Transverse colon (tissue), 4 donors: ENCODE measurements at regions not wholly inside any gene's neighbourhood (a gene's known extent, or its start where the extent isn't known, plus 50 kb on each side); places are given as distances from the start of the nearest gene placed in this dataset.

ENCODE experiments used
- DNase-seq: peaks from one replicate; pipeline ENCODE4 v3.0.0-alpha.2; 2019
- H3K27ac ChIP-seq, 4 donors: fragments of 200-600 bp; sonication (generic); 2 replicates each; pipeline ENCODE4 v1.5.1; 2016 to 2018; ENCODE audit warnings: inconsistent platforms in 4 of 4
- H3K27me3 ChIP-seq: fragments of 200-600 bp; sonication (generic); 2 replicates; pipeline ENCODE4 v1.5.1; 2017; ENCODE audit warnings: inconsistent platforms
- H3K36me3 ChIP-seq, 4 donors: fragments of 200-600 bp; sonication (generic); 2 replicates each; pipeline ENCODE4 v1.5.1; 2017 to 2019; ENCODE audit warnings: inconsistent platforms in 4 of 4
- H3K4me1 ChIP-seq, 4 donors: fragments of 200-600 bp; sonication (generic); 2 replicates each; pipeline ENCODE4 v1.5.1; 2017 to 2020; ENCODE audit warnings: inconsistent platforms in 4 of 4
- H3K4me3 ChIP-seq, 4 donors: fragments of 200-600 bp; sonication (generic); 1 replicate in 1 of 4; 2 replicates in 3 of 4; pipeline versions ENCODE4 v1.5.1 to v1.6.1; 2017 to 2019; ENCODE audit warnings: inconsistent platforms in 4 of 4
- H3K9me3 ChIP-seq, 2 donors: fragments of 200-600 bp; sonication (generic); 2 replicates each; pipeline ENCODE4 v1.5.1; 2017 to 2019; ENCODE audit warnings: inconsistent platforms in 2 of 2
- EP300 ChIP-seq: sonication (generic); formaldehyde crosslinking; IDR thresholded peaks from one replicate; pipeline ENCODE4 v1.6.1; 2017; ENCODE audit warnings: antibody characterized with exemption, low read depth
- POLR2A ChIP-seq: fragments of 450-650 bp; IDR thresholded peaks from one replicate; pipeline ENCODE4 v1.6.1; 2016; ENCODE audit warnings: antibody characterized with exemption, mild to moderate bottlenecking, moderate library complexity
- POLR2AphosphoS5 ChIP-seq, 3 donors: sonication (generic); formaldehyde crosslinking; IDR thresholded peaks; one replicate each; pipeline ENCODE4 v1.6.1; 2016; ENCODE audit warnings: antibody characterized with exemption in 3 of 3
- WGBS, 2 donors: methylation state at CpG; one replicate each; pipeline ENCODE4 v1.1.5; 2018; ENCODE audit warnings: low coverage in 1 of 2; 5-methylcytosine and 5-hydroxymethylcytosine counted together
- in situ Hi-C, 4 donors: fragments of 200-750 bp; cut with MboI; loops; one replicate each; pipeline versions ENCODE4 v1.15.0 to v1.15.1; 2017; ENCODE audit warnings: low sequenced_read_pairs in 3 of 4, low pct_ligation_motif_present in 1 of 4, low pct_unique_long_range_greater_than_20kb in 1 of 4
- intact Hi-C: fragments of 100-400 bp; cut with DNase I; formaldehyde crosslinking; loops from one replicate; pipeline ENCODE4 v1.15.1; 2023; ENCODE audit warnings: low total_unique reads
- TF ChIP-seq, protein P1 (sequence below), 5 experiments: fragments of 200-600 bp in 3 of 5; fragments of 450-650 bp in 2 of 5; sonication (generic) in 3 of 5; IDR thresholded peaks; 1 replicate in 2 of 5; 2 replicates in 3 of 5; pipeline ENCODE4 v1.5.1; 2016 to 2017; ENCODE audit warnings: antibody characterized with exemption in 5 of 5, inconsistent platforms in 3 of 5, mild to moderate bottlenecking in 2 of 5, moderate library complexity in 1 of 5

DNA sequence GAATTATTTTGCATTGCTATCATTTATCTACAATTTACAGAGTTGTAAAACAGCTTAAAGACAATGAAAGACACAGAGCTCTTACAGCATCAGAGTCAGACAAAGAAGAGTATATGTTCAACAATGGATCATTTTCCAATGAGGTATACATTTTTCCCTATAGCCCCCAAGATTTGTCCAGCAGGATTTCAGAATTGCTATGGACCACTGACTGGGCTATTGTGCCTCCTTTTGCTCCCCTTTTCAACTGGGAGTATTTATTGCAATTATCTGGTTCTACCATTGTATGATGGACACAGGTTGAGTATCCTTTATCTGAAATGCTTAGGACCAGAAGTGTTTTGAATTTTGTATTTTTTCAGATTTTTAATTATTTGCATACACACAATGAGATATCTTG lies 62.5 kb upstream of the DNAH14 start:
- intact Hi-C loops (no loop called here), in situ Hi-C loops (loop anchor here in 1 of 4 donors (25.0 kb wide), 1 partner anchor 230 kb away; no protein-coding TSS in a partner anchor)
- peaks cover 2 to 4% of the 10 kb centered on the region in 2 donors for H3K9me3 ChIP-seq
- TF ChIP-seq, protein P1, sequence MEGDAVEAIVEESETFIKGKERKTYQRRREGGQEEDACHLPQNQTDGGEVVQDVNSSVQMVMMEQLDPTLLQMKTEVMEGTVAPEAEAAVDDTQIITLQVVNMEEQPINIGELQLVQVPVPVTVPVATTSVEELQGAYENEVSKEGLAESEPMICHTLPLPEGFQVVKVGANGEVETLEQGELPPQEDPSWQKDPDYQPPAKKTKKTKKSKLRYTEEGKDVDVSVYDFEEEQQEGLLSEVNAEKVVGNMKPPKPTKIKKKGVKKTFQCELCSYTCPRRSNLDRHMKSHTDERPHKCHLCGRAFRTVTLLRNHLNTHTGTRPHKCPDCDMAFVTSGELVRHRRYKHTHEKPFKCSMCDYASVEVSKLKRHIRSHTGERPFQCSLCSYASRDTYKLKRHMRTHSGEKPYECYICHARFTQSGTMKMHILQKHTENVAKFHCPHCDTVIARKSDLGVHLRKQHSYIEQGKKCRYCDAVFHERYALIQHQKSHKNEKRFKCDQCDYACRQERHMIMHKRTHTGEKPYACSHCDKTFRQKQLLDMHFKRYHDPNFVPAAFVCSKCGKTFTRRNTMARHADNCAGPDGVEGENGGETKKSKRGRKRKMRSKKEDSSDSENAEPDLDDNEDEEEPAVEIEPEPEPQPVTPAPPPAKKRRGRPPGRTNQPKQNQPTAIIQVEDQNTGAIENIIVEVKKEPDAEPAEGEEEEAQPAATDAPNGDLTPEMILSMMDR (IDR thresholded peaks at IDR 0.05), result no peak
- TF ChIP-seq POLR2A, result no peak
- TF ChIP-seq EP300, result no peak
- no peak for TF ChIP-seq POLR2AphosphoS5 (IDR thresholded peaks at IDR 0.05)
- no peak overlapping the region for H3K4me3 ChIP-seq
- no peaks in the 10 kb centered on the region for H3K4me1 ChIP-seq
- no peaks in the 10 kb centered on the region for H3K36me3 ChIP-seq
- no peaks in the 10 kb centered on the region for H3K27me3 ChIP-seq
- DNase-seq, result no peak
- H3K27ac ChIP-seq, result no peak overlapping the region

DNA sequence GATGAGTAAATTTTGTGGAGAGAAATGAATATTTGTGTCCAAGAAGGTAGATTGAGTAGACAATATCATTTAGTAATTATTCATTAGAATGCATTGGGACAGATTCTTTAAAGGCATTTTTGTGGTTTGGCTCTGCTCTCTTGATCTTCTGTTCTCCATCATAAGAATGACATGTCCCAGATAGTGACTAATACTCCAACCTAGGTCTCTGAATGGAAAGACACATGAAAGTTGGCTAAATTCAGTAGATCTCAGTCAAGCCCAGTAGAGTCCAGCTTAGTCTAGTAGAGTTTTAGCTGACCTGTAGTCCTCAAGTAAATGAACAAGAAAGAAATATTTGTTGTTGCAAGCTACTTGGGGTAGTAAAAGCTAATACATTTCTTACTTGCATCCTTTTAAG lies 61.8 kb upstream of the DNAH14 start:
- Histone ChIP-seq H3K27me3 (no peaks in the 10 kb centered on the region), H3K9me3 (peaks cover 2 to 4% of the 10 kb centered on the region in 2 donors), H3K4me1 (no peaks in the 10 kb centered on the region), H3K4me3 (no peak overlapping the region), H3K27ac (no peak overlapping the region), H3K36me3 (no peaks in the 10 kb centered on the region)
- in situ Hi-C loops (loop anchor here in 1 of 4 donors (25.0 kb wide), 1 partner anchor 230 kb away; no protein-coding TSS in a partner anchor), intact Hi-C loops (no loop called here)
- TF ChIP-seq EP300 (no peak), POLR2AphosphoS5 (IDR thresholded peaks at IDR 0.05) (no peak), POLR2A (no peak)
- TF ChIP-seq, protein P1 (IDR thresholded peaks at IDR 0.05), result no peak
- DNase-seq, result no peak

DNA sequence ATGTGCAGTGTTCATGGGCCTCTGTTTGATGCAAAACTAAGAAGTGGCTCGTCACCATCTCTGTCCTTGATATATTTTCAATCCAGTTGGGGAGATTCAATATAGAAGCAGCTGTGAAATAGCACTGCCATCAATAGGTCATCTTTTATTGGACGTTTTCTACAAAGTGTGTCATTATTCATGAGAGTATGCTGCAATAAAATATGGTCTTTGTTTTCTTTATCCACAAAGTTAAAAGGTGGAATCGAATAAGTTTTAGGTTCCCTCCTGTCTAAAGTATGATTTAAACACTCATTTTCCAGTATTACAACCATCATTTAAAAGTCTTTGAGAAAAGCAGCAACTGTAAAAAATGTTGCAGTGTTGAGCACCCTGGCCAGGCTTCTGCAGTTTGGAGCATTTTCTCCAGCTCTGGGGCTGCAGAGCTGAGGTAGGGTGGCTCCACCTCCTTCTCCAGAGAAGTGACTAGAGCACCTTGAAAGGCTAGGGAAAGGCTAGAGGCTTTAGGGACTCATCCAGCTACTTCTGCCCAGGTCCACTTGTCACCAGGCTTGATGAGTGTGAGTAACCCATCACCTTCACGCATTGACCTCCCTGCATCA lies 56.5 kb upstream of the DNAH14 start:
- WGBS, 2 donors, result 16 to 38% methylated on average over 3 to 4 of the region's 4 CpGs
- in situ Hi-C loops, result loop anchor here in 1 of 4 donors (25.0 kb wide), 1 partner anchor 236 kb away; no protein-coding TSS in a partner anchor

DNA sequence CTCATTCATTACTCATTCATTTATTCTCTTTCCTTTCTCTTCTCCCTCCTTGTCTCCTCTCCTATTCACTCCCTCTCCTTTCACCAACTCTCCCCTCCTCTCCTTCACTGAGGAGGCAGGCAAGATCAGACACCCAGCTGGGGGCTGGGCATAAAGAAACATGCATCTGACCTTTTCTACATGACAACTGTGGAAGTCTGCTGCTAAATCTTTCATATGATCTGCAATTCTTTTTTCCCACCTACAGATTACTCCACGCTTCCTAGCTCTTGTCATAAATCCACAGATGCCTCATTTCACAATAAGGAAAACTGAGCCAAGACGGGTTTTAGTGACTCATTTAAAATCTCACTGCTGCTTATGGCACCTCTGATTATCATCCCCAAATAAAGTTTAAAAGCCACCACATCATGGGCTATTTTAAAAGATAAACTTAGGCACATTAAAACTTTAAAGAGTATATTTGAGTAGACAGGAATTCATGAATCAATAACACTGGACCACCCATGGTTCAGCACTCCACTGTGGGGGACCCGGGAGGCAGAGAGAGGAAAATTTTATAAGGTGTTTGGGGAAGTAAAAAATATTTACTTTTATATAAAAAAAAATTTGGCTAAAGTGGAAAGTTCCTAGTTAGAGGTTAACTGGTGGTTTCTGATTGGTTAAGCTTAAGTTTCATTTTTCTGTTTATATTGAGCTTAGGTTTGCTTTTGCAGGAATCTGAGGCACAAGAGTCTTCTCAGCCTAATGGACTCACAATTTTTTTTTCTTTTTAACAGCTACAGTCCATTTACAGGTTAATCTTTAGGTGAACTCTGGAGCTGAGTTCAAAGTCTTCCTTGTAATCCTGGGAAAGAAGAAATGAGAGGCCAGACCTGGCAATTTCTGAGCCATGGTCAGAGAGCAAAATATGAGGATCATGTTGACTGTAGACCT lies 55.8 kb upstream of the DNAH14 start:
- no peak for DNase-seq
- in situ Hi-C loops (loop anchor here in 1 of 4 donors (25.0 kb wide), 1 partner anchor 236 kb away; no protein-coding TSS in a partner anchor), intact Hi-C loops (no loop called here)
- no peak overlapping the region for H3K4me3 ChIP-seq
- H3K27ac ChIP-seq, result peak overlapping the region in 1 of 4 donors; percentile 16
- H3K36me3 ChIP-seq, result no peaks in the 10 kb centered on the region
- H3K27me3 ChIP-seq, result no peaks in the 10 kb centered on the region
- TF ChIP-seq, protein P1 (IDR thresholded peaks at IDR 0.05), result no peak
- TF ChIP-seq POLR2AphosphoS5 (IDR thresholded peaks at IDR 0.05) (no peak), POLR2A (no peak), EP300 (no peak)
- no peaks in the 10 kb centered on the region for H3K9me3 ChIP-seq
- 10 to 13% methylated on average over 3 of the region's 3 CpGs for WGBS, 2 donors
- peaks cover 5 to 26% (median 15%) of the 10 kb centered on the region in 4 donors for H3K4me1 ChIP-seq

More for the DNA sequence above, 56.5 kb upstream of the DNAH14 start:
- intact Hi-C loops, result no loop called here
- H3K27me3 ChIP-seq, result no peaks in the 10 kb centered on the region
- peaks cover 5 to 26% (median 15%) of the 10 kb centered on the region in 4 donors for H3K4me1 ChIP-seq
- H3K4me3 ChIP-seq, result no peak overlapping the region
- no peak for TF ChIP-seq POLR2A
- TF ChIP-seq POLR2AphosphoS5 (IDR thresholded peaks at IDR 0.05), result no peak
- TF ChIP-seq EP300, result no peak
- TF ChIP-seq, protein P1 (IDR thresholded peaks at IDR 0.05), result no peak
- no peak overlapping the region for H3K27ac ChIP-seq
- no peaks in the 10 kb centered on the region for H3K9me3 ChIP-seq
- H3K36me3 ChIP-seq, result no peaks in the 10 kb centered on the region
- DNase-seq, result no peak
